ENCODE measurements at regions not wholly inside any gene's neighbourhood (a gene's known extent, or its start where the extent isn't known, plus 50 kb on each side); places are given as distances from the start of the nearest gene placed in this dataset.

DNA sequence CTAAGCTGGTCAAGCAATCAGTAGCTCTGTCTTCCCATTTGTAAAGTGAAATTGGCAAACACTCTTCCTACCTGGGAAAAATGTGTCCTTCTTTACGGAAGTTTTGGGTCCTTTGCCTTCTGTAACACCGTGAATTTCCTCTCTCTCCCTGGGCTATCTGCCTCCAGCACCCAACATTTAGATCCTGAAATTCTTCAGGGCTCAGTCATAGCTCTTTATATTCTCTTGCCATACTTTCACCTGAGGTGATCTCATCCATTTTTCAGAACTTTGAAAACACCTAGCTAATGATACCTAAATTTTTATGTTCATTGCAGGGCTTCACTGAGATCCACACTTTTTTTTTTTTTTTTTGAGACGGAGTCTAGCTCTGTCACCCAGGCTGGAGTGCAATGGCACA is 1042.2 kb downstream of the DIAPH3 start:
- H3K9me2 ChIP-seq (ENCODE audit: insufficient read depth, low read length), result no peaks in the 10 kb centered on the region
- H3K9ac ChIP-seq (ENCODE audit: low read length), result no peak overlapping the region
- no peak overlapping the region for H2AFZ ChIP-seq (ENCODE audit: low read depth, low read length)
- H3K79me2 ChIP-seq (replicated peaks; ENCODE audit: insufficient read depth, low read length), result no peaks in the 10 kb centered on the region
- H4K20me1 ChIP-seq (ENCODE audit: insufficient read depth), result no peaks in the 10 kb centered on the region
- no peaks in the 10 kb centered on the region for H3K27me3 ChIP-seq (ENCODE audit: insufficient read depth, low read depth, low read length)
- no peaks in the 10 kb centered on the region for H3K36me3 ChIP-seq (ENCODE audit: insufficient read depth, low read length)
- no peak overlapping the region for H3K4me3 ChIP-seq (ENCODE audit: low read length)
- no peak for TF ChIP-seq TAF1 (IDR thresholded peaks at IDR 0.05; ENCODE audit: low read depth)
- TF ChIP-seq EP300 (conservative IDR thresholded peaks at IDR 0.05; ENCODE audit: poor library complexity, severe bottlenecking), result no peak
- TF ChIP-seq, protein P1, sequence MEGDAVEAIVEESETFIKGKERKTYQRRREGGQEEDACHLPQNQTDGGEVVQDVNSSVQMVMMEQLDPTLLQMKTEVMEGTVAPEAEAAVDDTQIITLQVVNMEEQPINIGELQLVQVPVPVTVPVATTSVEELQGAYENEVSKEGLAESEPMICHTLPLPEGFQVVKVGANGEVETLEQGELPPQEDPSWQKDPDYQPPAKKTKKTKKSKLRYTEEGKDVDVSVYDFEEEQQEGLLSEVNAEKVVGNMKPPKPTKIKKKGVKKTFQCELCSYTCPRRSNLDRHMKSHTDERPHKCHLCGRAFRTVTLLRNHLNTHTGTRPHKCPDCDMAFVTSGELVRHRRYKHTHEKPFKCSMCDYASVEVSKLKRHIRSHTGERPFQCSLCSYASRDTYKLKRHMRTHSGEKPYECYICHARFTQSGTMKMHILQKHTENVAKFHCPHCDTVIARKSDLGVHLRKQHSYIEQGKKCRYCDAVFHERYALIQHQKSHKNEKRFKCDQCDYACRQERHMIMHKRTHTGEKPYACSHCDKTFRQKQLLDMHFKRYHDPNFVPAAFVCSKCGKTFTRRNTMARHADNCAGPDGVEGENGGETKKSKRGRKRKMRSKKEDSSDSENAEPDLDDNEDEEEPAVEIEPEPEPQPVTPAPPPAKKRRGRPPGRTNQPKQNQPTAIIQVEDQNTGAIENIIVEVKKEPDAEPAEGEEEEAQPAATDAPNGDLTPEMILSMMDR (IDR thresholded peaks at IDR 0.05; ENCODE audit: poor library complexity, severe bottlenecking), result no peak
- TF ChIP-seq REST (IDR thresholded peaks at IDR 0.05; ENCODE audit: borderline replicate concordance), result no peak
- no peak for TF ChIP-seq SMC3 (conservative IDR thresholded peaks at IDR 0.05; ENCODE audit: poor library complexity)
- TF ChIP-seq POLR2AphosphoS5 (IDR thresholded peaks at IDR 0.05), result no peak
- no peak for TF ChIP-seq EZH2 (IDR thresholded peaks at IDR 0.05; ENCODE audit: borderline replicate concordance, insufficient read depth, low read length, poor library complexity, severe bottlenecking)
- TF ChIP-seq MXI1 (conservative IDR thresholded peaks at IDR 0.05; ENCODE audit: poor library complexity, severe bottlenecking), result no peak
- no peak for TF ChIP-seq RAD21 (conservative IDR thresholded peaks at IDR 0.05)
- no peak overlapping the region for H3K4me2 ChIP-seq (ENCODE audit: low read length)
- H3K27ac ChIP-seq (ENCODE audit: low read length), result no peak overlapping the region
- no peaks in the 10 kb centered on the region for H3K9me3 ChIP-seq (ENCODE audit: low read length)
- H3F3A ChIP-seq (ENCODE audit: insufficient read depth, low read length, poor library complexity, severe bottlenecking), result no peaks in the 10 kb centered on the region

DNA sequence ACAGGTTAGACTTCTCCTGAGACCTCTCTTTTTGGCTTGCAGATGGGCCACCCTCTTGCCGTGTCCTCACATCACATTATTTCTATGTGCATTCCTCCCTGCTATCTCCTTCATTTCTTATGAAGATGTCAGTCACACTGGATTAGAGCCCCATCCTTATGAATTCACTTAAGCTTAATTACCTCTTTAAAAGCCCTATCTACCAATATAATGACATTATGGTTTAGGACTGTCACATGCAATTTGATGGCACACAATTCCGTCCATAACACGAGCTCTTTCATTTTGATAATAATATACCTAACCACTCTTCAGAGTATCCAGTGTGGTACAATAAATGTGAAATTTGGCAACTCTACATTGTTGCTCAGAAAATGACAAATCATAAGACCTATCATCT is 1037.3 kb downstream of the DIAPH3 start:
- Histone ChIP-seq H3F3A (ENCODE audit: insufficient read depth, low read length, poor library complexity, severe bottlenecking) (no peaks in the 10 kb centered on the region), H3K36me3 (ENCODE audit: insufficient read depth, low read length) (no peaks in the 10 kb centered on the region), H3K27me3 (ENCODE audit: insufficient read depth, low read depth, low read length) (no peaks in the 10 kb centered on the region), H3K4me3 (ENCODE audit: low read length) (no peak overlapping the region), H3K79me2 (replicated peaks; ENCODE audit: insufficient read depth, low read length) (no peaks in the 10 kb centered on the region), H3K27ac (ENCODE audit: low read length) (no peak overlapping the region), H4K20me1 (ENCODE audit: insufficient read depth) (no peaks in the 10 kb centered on the region), H3K9me3 (ENCODE audit: low read length) (no peaks in the 10 kb centered on the region), H3K9ac (ENCODE audit: low read length) (no peak overlapping the region), H2AFZ (ENCODE audit: low read depth, low read length) (no peak overlapping the region), H3K9me2 (ENCODE audit: insufficient read depth, low read length) (no peaks in the 10 kb centered on the region), H3K4me2 (ENCODE audit: low read length) (no peak overlapping the region)
- TF ChIP-seq POLR2AphosphoS5 (IDR thresholded peaks at IDR 0.05) (no peak), EZH2 (IDR thresholded peaks at IDR 0.05; ENCODE audit: borderline replicate concordance, insufficient read depth, low read length, poor library complexity, severe bottlenecking) (no peak), RAD21 (conservative IDR thresholded peaks at IDR 0.05) (no peak), REST (IDR thresholded peaks at IDR 0.05; ENCODE audit: borderline replicate concordance) (no peak), EP300 (conservative IDR thresholded peaks at IDR 0.05; ENCODE audit: poor library complexity, severe bottlenecking) (no peak), MXI1 (conservative IDR thresholded peaks at IDR 0.05; ENCODE audit: poor library complexity, severe bottlenecking) (no peak), SMC3 (conservative IDR thresholded peaks at IDR 0.05; ENCODE audit: poor library complexity) (no peak), TAF1 (IDR thresholded peaks at IDR 0.05; ENCODE audit: low read depth) (no peak)
- TF ChIP-seq, protein P1 (IDR thresholded peaks at IDR 0.05; ENCODE audit: poor library complexity, severe bottlenecking), result no peak
